GM12878 (cell line): ENCODE measurements at regions not wholly inside any gene's neighbourhood (a gene's known extent, or its start where the extent isn't known, plus 50 kb on each side); places are given as distances from the start of the nearest gene placed in this dataset.

ENCODE experiments used
- ATAC-seq: fragments of 200-7000 bp; cut with Tn5 transposase; 3 replicates; pipeline ENCODE4 v1.9.1; 2020; ENCODE audit warnings: mild to moderate bottlenecking, moderate library complexity
- BruUV-seq: library from RNA; stranded (reverse); fragments of 400-500 nt; replicated peaks from 2 replicates; lab custom pipeline; 2021; lab: Mats Ljungman, UMichigan
- CTCF ChIA-PET: fragments of 300-600 bp; sonication (Branson Sonifier 250); formaldehyde crosslinking; extraction: SDS; loops from one replicate; lab custom pipeline; 2021; ENCODE audit warnings: inconsistent platforms; lab: Yijun Ruan, JAX
- POLR2A ChIA-PET: fragments of 350-600 bp; formaldehyde crosslinking; extraction: SDS; loops from one replicate; lab custom pipeline; 2021; ENCODE audit warnings: inconsistent platforms; lab: Charles Lee
- RAD21 ChIA-PET: fragments of 300-600 bp; sonication (Branson Sonifier 250); formaldehyde crosslinking; loops from one replicate; lab custom pipeline; 2023; ENCODE audit warnings: antibody characterized with exemption; ENCODE audit not compliant: unreplicated experiment; lab: Charles Lee
- SMC1A ChIA-PET: fragments of 300-600 bp; sonication (Branson Sonifier 250); formaldehyde crosslinking; loops from one replicate; lab custom pipeline; 2023; ENCODE audit not compliant: unreplicated experiment, uncharacterized antibody; lab: Charles Lee
- DNase-seq: peaks from one replicate; pipeline ENCODE4 v3.0.0-alpha.2; 2011; ENCODE audit warnings: low read depth, low spot score
- FAIRE-seq: peaks from 3 replicates; lab custom pipeline; 2011; peaks lifted over from hg19 to GRCh38; lab: Jason Lieb, UNC
- H2AFZ ChIP-seq: 2 replicates; pipeline ENCODE4 v1.6.0; 2011; ENCODE audit warnings: low read depth, low read length, control low read depth; ENCODE audit not compliant: control insufficient read depth
- H3K27ac ChIP-seq: 2 replicates; pipeline ENCODE4 v1.5.1; 2011; ENCODE audit warnings: control low read depth; ENCODE audit not compliant: control insufficient read depth, insufficient read depth
- H3K27me3 ChIP-seq, 2 experiments: replicated peaks in 1 of 2; 2 replicates each; pipeline versions ENCODE4 v1.6.0 to v1.6.1; 2011; ENCODE audit warnings: low read length in 1 of 2; ENCODE audit not compliant: control insufficient read depth in 2 of 2, insufficient read depth in 2 of 2
- H3K36me3 ChIP-seq, 2 experiments: 2 replicates each; pipeline ENCODE4 v1.5.1; 2011; ENCODE audit warnings: low read length in 1 of 2; ENCODE audit not compliant: control insufficient read depth in 2 of 2, insufficient read depth in 2 of 2
- H3K4me1 ChIP-seq: 2 replicates; pipeline ENCODE4 v1.6.1; 2011; ENCODE audit warnings: mild to moderate bottlenecking, low read length, moderate library complexity, mixed read lengths; ENCODE audit not compliant: control insufficient read depth, insufficient read depth
- H3K4me2 ChIP-seq: 2 replicates; pipeline ENCODE4 v1.6.0; 2011; ENCODE audit warnings: control low read depth; ENCODE audit not compliant: control insufficient read depth, insufficient read depth
- H3K4me3 ChIP-seq: fragments of 200-600 bp; sonication (generic); 2 replicates; pipeline ENCODE4 v1.5.1; 2016
- H3K79me2 ChIP-seq: 2 replicates; pipeline ENCODE4 v1.6.0; 2011; ENCODE audit warnings: low read length; ENCODE audit not compliant: control insufficient read depth, insufficient read depth
- H3K9ac ChIP-seq: 2 replicates; pipeline ENCODE4 v1.8.0; 2011; ENCODE audit warnings: low read length, control low read depth, mixed read lengths; ENCODE audit not compliant: control insufficient read depth, insufficient read depth
- H3K9me3 ChIP-seq: replicated peaks from 3 replicates; pipeline ENCODE4 v1.5.1; 2011; ENCODE audit warnings: mild to moderate bottlenecking, low read length; ENCODE audit not compliant: control insufficient read depth, insufficient read depth
- H4K20me1 ChIP-seq: 2 replicates; pipeline ENCODE4 v1.6.0; 2011; ENCODE audit not compliant: control insufficient read depth, insufficient read depth
- ATF7 ChIP-seq: fragments of 450-650 bp; IDR thresholded peaks from 2 replicates; pipeline ENCODE4 v1.6.1; 2016; ENCODE audit warnings: low read depth, mild to moderate bottlenecking
- CBX3 ChIP-seq: fragments of 200-600 bp; sonication (generic); IDR thresholded peaks from 2 replicates; pipeline ENCODE4 v1.6.1; 2016; ENCODE audit warnings: low read depth, borderline replicate concordance
- JUNB ChIP-seq: IDR thresholded peaks from 2 replicates; pipeline ENCODE4 v1.6.1; 2016; ENCODE audit warnings: antibody characterized with exemption, mild to moderate bottlenecking
- KLF5 ChIP-seq: fragments of 450-650 bp; IDR thresholded peaks from 2 replicates; pipeline ENCODE4 v1.6.1; 2014; ENCODE audit warnings: mild to moderate bottlenecking; ENCODE audit not compliant: partially characterized antibody
- POLR2A ChIP-seq: IDR thresholded peaks from 2 replicates; pipeline ENCODE4 v1.6.1; 2011; ENCODE audit warnings: low read depth, mild to moderate bottlenecking, low read length
- SMARCA5 ChIP-seq: fragments of 450-650 bp; IDR thresholded peaks from 2 replicates; pipeline ENCODE4 v1.6.1; 2017; ENCODE audit warnings: mild to moderate bottlenecking
- ZBED1 ChIP-seq: IDR thresholded peaks from 2 replicates; pipeline ENCODE4 v1.6.1; 2016; ENCODE audit warnings: borderline replicate concordance
- WGBS: methylation state at CpG from one replicate; pipeline ENCODE4 v1.1.6; 2016; ENCODE audit warnings: low lambda C conversion rate; ENCODE audit not compliant: insufficient replicate concordance, insufficient coverage; ENCODE audit errors: missing lambda C conversion rate; 5-methylcytosine and 5-hydroxymethylcytosine counted together
- in situ Hi-C: fragments of 300-500 bp; cut with MboI; formaldehyde crosslinking; loops from 9 replicates; pipeline ENCODE4 v1.14.3; 2018; ENCODE audit warnings: mixed read lengths
- intact Hi-C: fragments of 100-400 bp; cut with micrococcal nuclease; formaldehyde crosslinking; loops from one replicate; pipeline ENCODE4 v1.14.2; 2022; ENCODE audit not compliant: unreplicated experiment
- TF ChIP-seq, protein P1 (sequence below): IDR thresholded peaks from 2 replicates; pipeline ENCODE4 v1.6.1; 2012; ENCODE audit warnings: mild to moderate bottlenecking, low read depth, low read length
- TF ChIP-seq, protein P2 (sequence below): fragments of 450-650 bp; IDR thresholded peaks from 2 replicates; pipeline ENCODE4 v1.6.1; 2014; ENCODE audit warnings: mild to moderate bottlenecking
- TF ChIP-seq, protein P3 (sequence below): fragments of 450-650 bp; formaldehyde crosslinking; IDR thresholded peaks from 2 replicates; pipeline ENCODE4 v1.5.0; 2022; ENCODE audit warnings: mild to moderate bottlenecking, missing genetic modification characterization

- no peak overlapping the region for H3K9ac ChIP-seq
- RAD21 ChIA-PET, result no interaction called here
- no peak overlapping the region for H2AFZ ChIP-seq
- H3K4me2 ChIP-seq, result no peak overlapping the region
- SMC1A ChIA-PET, result no interaction called here
- no peak for ATAC-seq
- no peaks in the 10 kb centered on the region for H3K4me1 ChIP-seq
- POLR2A ChIA-PET, result no interaction called here
- in situ Hi-C loops (no loop called here), intact Hi-C loops (no loop called here)
- no peak for FAIRE-seq
- H4K20me1 ChIP-seq, result no peaks in the 10 kb centered on the region
- TF ChIP-seq SMARCA5, result no peak
- TF ChIP-seq CBX3, result no peak
- TF ChIP-seq ATF7, result no peak
- TF ChIP-seq, protein P1, sequence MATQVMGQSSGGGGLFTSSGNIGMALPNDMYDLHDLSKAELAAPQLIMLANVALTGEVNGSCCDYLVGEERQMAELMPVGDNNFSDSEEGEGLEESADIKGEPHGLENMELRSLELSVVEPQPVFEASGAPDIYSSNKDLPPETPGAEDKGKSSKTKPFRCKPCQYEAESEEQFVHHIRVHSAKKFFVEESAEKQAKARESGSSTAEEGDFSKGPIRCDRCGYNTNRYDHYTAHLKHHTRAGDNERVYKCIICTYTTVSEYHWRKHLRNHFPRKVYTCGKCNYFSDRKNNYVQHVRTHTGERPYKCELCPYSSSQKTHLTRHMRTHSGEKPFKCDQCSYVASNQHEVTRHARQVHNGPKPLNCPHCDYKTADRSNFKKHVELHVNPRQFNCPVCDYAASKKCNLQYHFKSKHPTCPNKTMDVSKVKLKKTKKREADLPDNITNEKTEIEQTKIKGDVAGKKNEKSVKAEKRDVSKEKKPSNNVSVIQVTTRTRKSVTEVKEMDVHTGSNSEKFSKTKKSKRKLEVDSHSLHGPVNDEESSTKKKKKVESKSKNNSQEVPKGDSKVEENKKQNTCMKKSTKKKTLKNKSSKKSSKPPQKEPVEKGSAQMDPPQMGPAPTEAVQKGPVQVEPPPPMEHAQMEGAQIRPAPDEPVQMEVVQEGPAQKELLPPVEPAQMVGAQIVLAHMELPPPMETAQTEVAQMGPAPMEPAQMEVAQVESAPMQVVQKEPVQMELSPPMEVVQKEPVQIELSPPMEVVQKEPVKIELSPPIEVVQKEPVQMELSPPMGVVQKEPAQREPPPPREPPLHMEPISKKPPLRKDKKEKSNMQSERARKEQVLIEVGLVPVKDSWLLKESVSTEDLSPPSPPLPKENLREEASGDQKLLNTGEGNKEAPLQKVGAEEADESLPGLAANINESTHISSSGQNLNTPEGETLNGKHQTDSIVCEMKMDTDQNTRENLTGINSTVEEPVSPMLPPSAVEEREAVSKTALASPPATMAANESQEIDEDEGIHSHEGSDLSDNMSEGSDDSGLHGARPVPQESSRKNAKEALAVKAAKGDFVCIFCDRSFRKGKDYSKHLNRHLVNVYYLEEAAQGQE, result no peak
- TF ChIP-seq KLF5, result no peak
- no peak for TF ChIP-seq POLR2A
- TF ChIP-seq, protein P2, sequence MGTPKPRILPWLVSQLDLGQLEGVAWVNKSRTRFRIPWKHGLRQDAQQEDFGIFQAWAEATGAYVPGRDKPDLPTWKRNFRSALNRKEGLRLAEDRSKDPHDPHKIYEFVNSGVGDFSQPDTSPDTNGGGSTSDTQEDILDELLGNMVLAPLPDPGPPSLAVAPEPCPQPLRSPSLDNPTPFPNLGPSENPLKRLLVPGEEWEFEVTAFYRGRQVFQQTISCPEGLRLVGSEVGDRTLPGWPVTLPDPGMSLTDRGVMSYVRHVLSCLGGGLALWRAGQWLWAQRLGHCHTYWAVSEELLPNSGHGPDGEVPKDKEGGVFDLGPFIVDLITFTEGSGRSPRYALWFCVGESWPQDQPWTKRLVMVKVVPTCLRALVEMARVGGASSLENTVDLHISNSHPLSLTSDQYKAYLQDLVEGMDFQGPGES, result no peak
- TF ChIP-seq, protein P3, sequence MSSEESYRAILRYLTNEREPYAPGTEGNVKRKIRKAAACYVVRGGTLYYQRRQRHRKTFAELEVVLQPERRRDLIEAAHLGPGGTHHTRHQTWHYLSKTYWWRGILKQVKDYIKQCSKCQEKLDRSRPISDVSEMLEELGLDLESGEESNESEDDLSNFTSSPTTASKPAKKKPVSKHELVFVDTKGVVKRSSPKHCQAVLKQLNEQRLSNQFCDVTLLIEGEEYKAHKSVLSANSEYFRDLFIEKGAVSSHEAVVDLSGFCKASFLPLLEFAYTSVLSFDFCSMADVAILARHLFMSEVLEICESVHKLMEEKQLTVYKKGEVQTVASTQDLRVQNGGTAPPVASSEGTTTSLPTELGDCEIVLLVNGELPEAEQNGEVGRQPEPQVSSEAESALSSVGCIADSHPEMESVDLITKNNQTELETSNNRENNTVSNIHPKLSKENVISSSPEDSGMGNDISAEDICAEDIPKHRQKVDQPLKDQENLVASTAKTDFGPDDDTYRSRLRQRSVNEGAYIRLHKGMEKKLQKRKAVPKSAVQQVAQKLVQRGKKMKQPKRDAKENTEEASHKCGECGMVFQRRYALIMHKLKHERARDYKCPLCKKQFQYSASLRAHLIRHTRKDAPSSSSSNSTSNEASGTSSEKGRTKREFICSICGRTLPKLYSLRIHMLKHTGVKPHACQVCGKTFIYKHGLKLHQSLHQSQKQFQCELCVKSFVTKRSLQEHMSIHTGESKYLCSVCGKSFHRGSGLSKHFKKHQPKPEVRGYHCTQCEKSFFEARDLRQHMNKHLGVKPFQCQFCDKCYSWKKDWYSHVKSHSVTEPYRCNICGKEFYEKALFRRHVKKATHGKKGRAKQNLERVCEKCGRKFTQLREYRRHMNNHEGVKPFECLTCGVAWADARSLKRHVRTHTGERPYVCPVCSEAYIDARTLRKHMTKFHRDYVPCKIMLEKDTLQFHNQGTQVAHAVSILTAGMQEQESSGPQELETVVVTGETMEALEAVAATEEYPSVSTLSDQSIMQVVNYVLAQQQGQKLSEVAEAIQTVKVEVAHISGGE (CRISPR knock-in tag), result no peak
- TF ChIP-seq JUNB, result no peak
- TF ChIP-seq ZBED1, result no peak
- no peak overlapping the region for H3K27ac ChIP-seq
- WGBS, result 53% methylated on average over 7 of the region's 7 CpGs
- DNase-seq, result no peak
- BruUV-seq, result no TSS peak
- CTCF ChIA-PET, result no interaction called here
- H3K27me3 ChIP-seq, result no peaks in the 10 kb centered on the region
- no peaks in the 10 kb centered on the region for H3K79me2 ChIP-seq
- no peak overlapping the region for H3K4me3 ChIP-seq
- no peaks in the 10 kb centered on the region; the same call in 2 of the 3 replicates for H3K9me3 ChIP-seq
- no peaks in the 10 kb centered on the region for H3K36me3 ChIP-seq
These were observed 660.1 kb downstream of the MED13L start for GRCh38 chr12:115617391-115617790.
